GM19099 (cell line): ENCODE measurements at regions not wholly inside any gene's neighbourhood (a gene's known extent, or its start where the extent isn't known, plus 50 kb on each side); places are given as distances from the start of the nearest gene placed in this dataset.

Experiments used
- POLR2A ChIP-seq: IDR thresholded peaks from 3 replicates; pipeline ENCODE4 v1.6.1; 2011; ENCODE audit warnings: low read depth; ENCODE audit not compliant: insufficient read length; ENCODE audit errors: extremely low read depth

GRCh38 chr5:77846422-77847128 lies 70.4 kb upstream of the TBCA start:
- no peak for TF ChIP-seq POLR2A

- TF ChIP-seq POLR2A = no peak
Observed at GRCh38 chr5:77845324-77845646, 69.1 kb upstream of the TBCA start.

GRCh38 chr5:77844623-77845323 lies 68.6 kb upstream of the TBCA start:
- no peak for TF ChIP-seq POLR2A

GRCh38 chr5:77844373-77844622 lies 68.2 kb upstream of the TBCA start:
- TF ChIP-seq POLR2A = no peak

- no peak for TF ChIP-seq POLR2A
Observed at GRCh38 chr5:77843570-77844372, 67.6 kb upstream of the TBCA start.

GRCh38 chr5:77842243-77842642 lies 66.1 kb upstream of the TBCA start:
- no peak for TF ChIP-seq POLR2A

GRCh38 chr5:77841616-77842015 lies 65.5 kb upstream of the TBCA start:
- TF ChIP-seq POLR2A = no peak

- TF ChIP-seq POLR2A = no peak
Observed at GRCh38 chr5:77840930-77841329, 64.8 kb upstream of the TBCA start.

GRCh38 chr5:77839691-77840090 lies 63.6 kb upstream of the TBCA start:
- TF ChIP-seq POLR2A = no peak

- no peak for TF ChIP-seq POLR2A
Observed at GRCh38 chr5:77832938-77833337, 56.8 kb upstream of the TBCA start.

- no peak for TF ChIP-seq POLR2A
Observed at GRCh38 chr5:77832166-77832770, 56.1 kb upstream of the TBCA start.

GRCh38 chr5:77828445-77828844 lies 52.3 kb upstream of the TBCA start:
- no peak for TF ChIP-seq POLR2A
